ENCODE measurements at regions not wholly inside any gene's neighbourhood (a gene's known extent, or its start where the extent isn't known, plus 50 kb on each side); places are given as distances from the start of the nearest gene placed in this dataset.

DNA sequence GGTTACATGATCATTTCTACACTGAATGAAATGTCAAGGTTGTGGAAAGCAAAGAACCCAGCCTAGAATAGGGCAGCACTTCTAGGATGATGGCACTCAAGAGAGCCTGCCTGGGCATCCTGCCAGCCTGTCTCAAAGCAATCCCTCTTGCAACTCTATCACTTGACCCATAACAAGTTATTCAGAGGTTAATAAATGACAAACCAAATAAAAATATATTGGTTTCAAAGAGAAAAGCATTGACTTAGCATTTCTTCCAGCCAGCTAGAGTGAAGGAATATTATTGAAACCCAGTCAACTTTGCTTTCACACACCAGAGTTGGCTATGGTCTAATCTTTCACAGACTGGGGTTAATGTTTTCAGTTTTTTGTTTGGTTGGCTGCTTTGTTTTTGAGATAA is 214.6 kb upstream of the UBE2E2 start:
- H3K4me1 ChIP-seq (ENCODE audit: control insufficient read depth in 1 of 2, insufficient read depth in 2 of 2, low read depth in 1 of 2, low read length in 1 of 2) = peaks cover 0 to 3% of the 10 kb centered on the region in 2 experiments; a peak in 1 of 4 replicates
- no peak overlapping the region for H2AFZ ChIP-seq (ENCODE audit: low read depth)
- H3K27ac ChIP-seq (ENCODE audit: low read depth in 2 of 2, low read length in 1 of 2) = no peak overlapping the region
- no peaks in the 10 kb centered on the region for H3K9me2 ChIP-seq
- H3K36me3 ChIP-seq (replicated peaks in 1 of 2; ENCODE audit: control insufficient read depth in 1 of 2, insufficient read depth in 2 of 2, low read length in 1 of 2) = no peaks in the 10 kb centered on the region
- H3K9ac ChIP-seq = no peak overlapping the region
- H3K4me2 ChIP-seq = no peak overlapping the region
- no peaks in the 10 kb centered on the region; the same call in 1 of the 2 replicates for H3K27me3 ChIP-seq (ENCODE audit: insufficient read depth)
- H3F3A ChIP-seq (replicated peaks; ENCODE audit: insufficient read depth) = no peaks in the 10 kb centered on the region
- TF ChIP-seq GATA2 (CRISPR knock-in tag; IDR thresholded peaks at IDR 0.05) = no peak
- no peak for TF ChIP-seq CHD2 (IDR thresholded peaks at IDR 0.05; ENCODE audit: low read length, partially characterized antibody)
- TF ChIP-seq FOSL2 (IDR thresholded peaks at IDR 0.05; ENCODE audit: borderline replicate concordance, low read depth) = no peak
- no peak for TF ChIP-seq MEF2A (IDR thresholded peaks at IDR 0.05; ENCODE audit: borderline replicate concordance, low read depth)
- TF ChIP-seq CTCF (IDR thresholded peaks at IDR 0.05) = no peak
- TF ChIP-seq POLR2AphosphoS5 (IDR thresholded peaks at IDR 0.05; ENCODE audit: low read depth, low read length) = no peak
- TF ChIP-seq ELF1 (IDR thresholded peaks at IDR 0.05) = no peak
- CTCF ChIA-PET = no interaction called here
- no peaks in the 10 kb centered on the region for H3K9me3 ChIP-seq
- DNase-seq = no peak
- no peak overlapping the region for H3K4me3 ChIP-seq (ENCODE audit: low read depth in 2 of 2, low read length in 1 of 2)
- POLR2A ChIA-PET = no interaction called here
- no peaks in the 10 kb centered on the region for H4K20me1 ChIP-seq (ENCODE audit: insufficient read depth)
- H3K79me2 ChIP-seq (ENCODE audit: insufficient read depth) = no peaks in the 10 kb centered on the region

DNA sequence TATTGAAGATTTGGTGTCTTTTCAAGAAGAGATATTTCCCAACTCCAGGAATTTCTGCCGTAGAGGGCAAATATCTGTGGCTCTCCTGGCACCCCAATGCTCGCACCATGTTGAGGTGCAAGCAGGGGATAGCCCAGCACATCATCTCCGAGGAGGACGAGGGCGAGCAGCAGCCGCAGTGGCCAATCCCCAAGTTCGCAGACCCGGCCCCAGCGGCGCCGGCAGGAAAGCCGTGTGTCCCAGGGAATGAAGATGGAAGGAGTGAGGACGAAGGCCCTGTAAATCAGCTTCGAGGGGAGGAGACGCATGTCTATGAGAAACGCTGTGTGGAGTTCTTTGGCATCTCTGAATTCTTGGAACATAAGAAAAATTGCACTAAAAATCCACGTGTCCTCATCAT is 213.4 kb upstream of the UBE2E2 start:
- H3K27ac ChIP-seq (ENCODE audit: low read depth in 2 of 2, low read length in 1 of 2) = no peak overlapping the region
- peaks cover 0 to 3% of the 10 kb centered on the region in 2 experiments; a peak in 1 of 4 replicates for H3K4me1 ChIP-seq (ENCODE audit: control insufficient read depth in 1 of 2, insufficient read depth in 2 of 2, low read depth in 1 of 2, low read length in 1 of 2)
- 74% methylated on average over 17 of the region's 17 CpGs for WGBS (ENCODE audit: low lambda C conversion rate)
- H3K9me3 ChIP-seq = no peaks in the 10 kb centered on the region
- H3K9ac ChIP-seq = no peak overlapping the region
- H3K27me3 ChIP-seq (ENCODE audit: insufficient read depth) = no peaks in the 10 kb centered on the region; the same call in 1 of the 2 replicates
- TF ChIP-seq POLR2AphosphoS5 (IDR thresholded peaks at IDR 0.05; ENCODE audit: low read depth, low read length) (no peak), FOSL2 (IDR thresholded peaks at IDR 0.05; ENCODE audit: borderline replicate concordance, low read depth) (no peak)
- TF ChIP-seq, protein P1, sequence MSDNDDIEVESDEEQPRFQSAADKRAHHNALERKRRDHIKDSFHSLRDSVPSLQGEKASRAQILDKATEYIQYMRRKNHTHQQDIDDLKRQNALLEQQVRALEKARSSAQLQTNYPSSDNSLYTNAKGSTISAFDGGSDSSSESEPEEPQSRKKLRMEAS (IDR thresholded peaks at IDR 0.05; ENCODE audit: low read depth) = no peak
- H2AFZ ChIP-seq (ENCODE audit: low read depth) = no peak overlapping the region
- no peaks in the 10 kb centered on the region for H3K79me2 ChIP-seq (ENCODE audit: insufficient read depth)
- no peaks in the 10 kb centered on the region for H3F3A ChIP-seq (replicated peaks; ENCODE audit: insufficient read depth)
- POLR2A ChIA-PET = no interaction called here
- no peaks in the 10 kb centered on the region for H3K36me3 ChIP-seq (replicated peaks in 1 of 2; ENCODE audit: control insufficient read depth in 1 of 2, insufficient read depth in 2 of 2, low read length in 1 of 2)
- CTCF ChIA-PET = no interaction called here
- no peak overlapping the region for H3K4me2 ChIP-seq
- no peak overlapping the region for H3K4me3 ChIP-seq (ENCODE audit: low read depth in 2 of 2, low read length in 1 of 2)
- H3K9me2 ChIP-seq = no peaks in the 10 kb centered on the region
- no peaks in the 10 kb centered on the region for H4K20me1 ChIP-seq (ENCODE audit: insufficient read depth)
- no peak for DNase-seq

GRCh38 chr3:22990291-22991200 is 212.6 kb upstream of the UBE2E2 start:
- Histone ChIP-seq H2AFZ (ENCODE audit: low read depth) (no peak overlapping the region), H3K4me3 (ENCODE audit: low read depth in 2 of 2, low read length in 1 of 2) (no peak overlapping the region), H3K79me2 (ENCODE audit: insufficient read depth) (no peaks in the 10 kb centered on the region), H3F3A (replicated peaks; ENCODE audit: insufficient read depth) (no peaks in the 10 kb centered on the region), H3K9ac (no peak overlapping the region), H4K20me1 (ENCODE audit: insufficient read depth) (no peaks in the 10 kb centered on the region), H3K4me2 (no peak overlapping the region), H3K36me3 (replicated peaks in 1 of 2; ENCODE audit: control insufficient read depth in 1 of 2, insufficient read depth in 2 of 2, low read length in 1 of 2) (no peaks in the 10 kb centered on the region), H3K27me3 (ENCODE audit: insufficient read depth) (no peaks in the 10 kb centered on the region; the same call in 1 of the 2 replicates), H3K4me1 (ENCODE audit: control insufficient read depth in 1 of 2, insufficient read depth in 2 of 2, low read depth in 1 of 2, low read length in 1 of 2) (peaks cover 0 to 3% of the 10 kb centered on the region in 2 experiments; a peak in 1 of 4 replicates), H3K9me3 (no peaks in the 10 kb centered on the region), H3K9me2 (no peaks in the 10 kb centered on the region), H3K27ac (ENCODE audit: low read depth in 2 of 2, low read length in 1 of 2) (no peak overlapping the region)
- DNase-seq = no peak
- ChIA-PET POLR2A (no interaction called here), CTCF (no interaction called here)
- 62% methylated on average over 25 of the region's 44 CpGs for WGBS (ENCODE audit: low lambda C conversion rate)
- no peak for TF ChIP-seq RXRA (IDR thresholded peaks at IDR 0.05; ENCODE audit: borderline replicate concordance, low read depth)
- TF ChIP-seq YY1 (IDR thresholded peaks at IDR 0.05; ENCODE audit: low read depth) = no peak
- TF ChIP-seq REST (IDR thresholded peaks at IDR 0.05; ENCODE audit: low read depth, low read length) = no peak
- no peak for TF ChIP-seq MXI1 (IDR thresholded peaks at IDR 0.05; ENCODE audit: low read depth, low read length)
- no peak for TF ChIP-seq SIN3A (IDR thresholded peaks at IDR 0.05; ENCODE audit: borderline replicate concordance, low read depth, low read length)
- TF ChIP-seq, protein P1 (IDR thresholded peaks at IDR 0.05; ENCODE audit: low read depth) = no peak
- TF ChIP-seq MEF2A (IDR thresholded peaks at IDR 0.05; ENCODE audit: borderline replicate concordance, low read depth) = no peak

All from SK-N-SH (cell line).